GM13976 (cell line): ENCODE measurements at regions not wholly inside any gene's neighbourhood (a gene's known extent, or its start where the extent isn't known, plus 50 kb on each side); places are given as distances from the start of the nearest gene placed in this dataset.

Source experiments
- DNase-seq: peaks from one replicate; pipeline ENCODE4 v3.0.0; 2012; ENCODE audit warnings: low spot score
- in situ Hi-C: fragments of 300-500 bp; cut with MboI; formaldehyde crosslinking; loops from one replicate; pipeline ENCODE4 v1.12.0; 2022; ENCODE audit warnings: low sequenced_read_pairs, mixed read lengths, inconsistent platforms; ENCODE audit not compliant: unreplicated experiment
- TF ChIP-seq, protein P1 (sequence below): IDR thresholded peaks from 2 replicates; pipeline ENCODE4 v1.5.1; 2012; ENCODE audit warnings: borderline replicate concordance, mild to moderate bottlenecking; ENCODE audit not compliant: insufficient read depth; ENCODE audit errors: extremely low read depth, missing control alignments, control extremely low read depth

GRCh38 chr7:49244543-49244942, 320.2 kb downstream of the CDC14C start:
- TF ChIP-seq, protein P1, sequence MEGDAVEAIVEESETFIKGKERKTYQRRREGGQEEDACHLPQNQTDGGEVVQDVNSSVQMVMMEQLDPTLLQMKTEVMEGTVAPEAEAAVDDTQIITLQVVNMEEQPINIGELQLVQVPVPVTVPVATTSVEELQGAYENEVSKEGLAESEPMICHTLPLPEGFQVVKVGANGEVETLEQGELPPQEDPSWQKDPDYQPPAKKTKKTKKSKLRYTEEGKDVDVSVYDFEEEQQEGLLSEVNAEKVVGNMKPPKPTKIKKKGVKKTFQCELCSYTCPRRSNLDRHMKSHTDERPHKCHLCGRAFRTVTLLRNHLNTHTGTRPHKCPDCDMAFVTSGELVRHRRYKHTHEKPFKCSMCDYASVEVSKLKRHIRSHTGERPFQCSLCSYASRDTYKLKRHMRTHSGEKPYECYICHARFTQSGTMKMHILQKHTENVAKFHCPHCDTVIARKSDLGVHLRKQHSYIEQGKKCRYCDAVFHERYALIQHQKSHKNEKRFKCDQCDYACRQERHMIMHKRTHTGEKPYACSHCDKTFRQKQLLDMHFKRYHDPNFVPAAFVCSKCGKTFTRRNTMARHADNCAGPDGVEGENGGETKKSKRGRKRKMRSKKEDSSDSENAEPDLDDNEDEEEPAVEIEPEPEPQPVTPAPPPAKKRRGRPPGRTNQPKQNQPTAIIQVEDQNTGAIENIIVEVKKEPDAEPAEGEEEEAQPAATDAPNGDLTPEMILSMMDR, result no peak
- in situ Hi-C loops, result no loop called here

DNA sequence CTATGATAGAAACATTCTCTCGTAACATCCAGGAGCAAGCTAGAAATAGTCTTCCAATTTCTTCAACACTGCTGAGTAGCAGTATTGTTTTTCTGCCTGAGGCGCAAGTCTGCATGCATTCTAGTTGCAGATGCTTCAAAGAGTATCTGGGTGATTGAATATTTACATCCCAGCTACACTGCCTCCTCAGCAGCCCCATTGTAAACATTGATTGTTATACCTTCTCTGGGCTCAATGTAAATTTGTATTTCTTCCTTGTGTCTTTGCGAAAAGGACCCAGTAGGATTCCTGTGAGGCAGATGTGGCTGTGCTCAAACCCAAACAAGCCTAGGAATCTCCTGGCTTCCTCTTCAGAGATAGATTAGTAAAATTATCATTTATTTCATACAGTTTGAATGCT, 320.7 kb downstream of the CDC14C start:
- TF ChIP-seq, protein P1, result no peak
- in situ Hi-C loops, result no loop called here

More at GRCh38 chr7:49244543-49244942, 320.2 kb downstream of the CDC14C start:
- no peak for DNase-seq

GRCh38 chr7:49247759-49248158, 323.4 kb downstream of the CDC14C start:
- in situ Hi-C loops, result no loop called here
- TF ChIP-seq, protein P1, result no peak
- no peak for DNase-seq

More for the DNA sequence above, 320.7 kb downstream of the CDC14C start:
- DNase-seq, result no peak

GRCh38 chr7:49255054-49255453, 330.7 kb downstream of the CDC14C start:
- in situ Hi-C loops, result no loop called here
- DNase-seq, result no peak

GRCh38 chr7:49260538-49260937, 336.2 kb downstream of the CDC14C start:
- TF ChIP-seq, protein P1, result no peak
- no peak for DNase-seq
- in situ Hi-C loops, result no loop called here

More at GRCh38 chr7:49255054-49255453, 330.7 kb downstream of the CDC14C start:
- TF ChIP-seq, protein P1, result no peak

DNA sequence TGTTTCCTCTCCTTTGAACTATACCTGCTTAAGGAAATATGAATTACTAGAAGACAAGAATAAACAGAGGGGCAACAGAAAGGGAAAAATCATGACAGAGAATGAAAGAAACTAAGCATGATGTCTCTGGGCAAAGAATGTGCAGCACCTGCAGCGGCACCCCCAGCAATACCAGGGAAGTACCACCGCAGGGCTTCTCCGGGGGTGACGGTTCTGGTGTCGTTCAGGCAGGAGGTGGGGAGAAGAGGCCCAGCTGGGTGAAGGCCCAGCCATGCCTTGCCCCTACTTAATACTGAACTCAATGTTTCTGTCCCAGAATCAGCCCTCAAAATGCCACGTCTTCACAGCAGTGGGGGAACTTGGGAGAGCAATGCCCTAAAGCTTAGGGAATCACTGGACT, 337.6 kb downstream of the CDC14C start:
- in situ Hi-C loops, result no loop called here
- DNase-seq, result no peak
- TF ChIP-seq, protein P1, result no peak

DNA sequence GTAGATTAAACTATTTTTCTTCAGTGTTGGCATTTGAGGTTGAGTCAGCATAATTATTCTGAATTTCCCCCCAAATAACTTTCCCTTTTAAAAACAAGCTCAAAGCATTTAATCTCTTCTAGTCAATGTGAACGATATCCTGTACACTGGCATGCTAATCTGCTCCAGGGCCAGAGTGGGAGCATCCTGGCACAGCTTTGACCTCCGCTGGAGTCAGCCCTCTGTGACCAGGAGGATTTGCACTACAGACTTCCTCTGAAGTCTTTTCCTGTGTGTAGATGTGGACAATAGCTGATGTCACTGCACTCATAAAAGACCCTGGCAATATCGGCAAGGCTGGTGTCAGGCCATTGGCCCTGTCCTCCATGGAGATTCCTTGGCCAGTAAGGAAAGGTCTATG, 340.2 kb downstream of the CDC14C start:
- no peak for DNase-seq
- TF ChIP-seq, protein P1, result no peak
- in situ Hi-C loops, result no loop called here
